GM21619 (cell line): ENCODE measurements at regions not wholly inside any gene's neighbourhood (a gene's known extent, or its start where the extent isn't known, plus 50 kb on each side); places are given as distances from the start of the nearest gene placed in this dataset.
"Not testable (repeated sequence)": the region's sequence is repeated elsewhere in the genome, so short reads cannot be mapped to it uniquely, and the experiment has no call there.

Experiments used
- ATAC-seq: cut with Tn5 transposase; IDR thresholded peaks from one replicate; pipeline ENCODE4 v1.9.1; 2021; ENCODE audit not compliant: unreplicated experiment

DNA sequence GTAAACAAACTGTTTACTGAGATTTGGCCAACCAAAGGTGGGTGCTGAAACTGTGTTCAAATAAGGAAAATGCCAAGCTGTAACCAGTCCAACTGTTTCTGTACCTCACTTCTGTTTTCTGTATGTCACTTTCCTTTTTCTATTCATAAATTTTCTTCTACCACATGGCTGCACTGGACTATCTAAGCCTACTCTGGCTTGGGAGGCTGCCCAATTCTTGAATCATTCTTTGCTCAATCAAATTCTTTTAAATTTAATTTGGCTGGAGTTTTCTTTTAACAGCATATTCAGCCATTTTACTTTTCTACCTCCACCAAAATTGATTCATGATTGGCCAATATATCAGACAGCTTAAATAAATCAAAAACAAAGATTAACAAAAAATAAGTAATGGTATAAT is 1575.5 kb upstream of the SPRY2 start:
- ATAC-seq = no peak

DNA sequence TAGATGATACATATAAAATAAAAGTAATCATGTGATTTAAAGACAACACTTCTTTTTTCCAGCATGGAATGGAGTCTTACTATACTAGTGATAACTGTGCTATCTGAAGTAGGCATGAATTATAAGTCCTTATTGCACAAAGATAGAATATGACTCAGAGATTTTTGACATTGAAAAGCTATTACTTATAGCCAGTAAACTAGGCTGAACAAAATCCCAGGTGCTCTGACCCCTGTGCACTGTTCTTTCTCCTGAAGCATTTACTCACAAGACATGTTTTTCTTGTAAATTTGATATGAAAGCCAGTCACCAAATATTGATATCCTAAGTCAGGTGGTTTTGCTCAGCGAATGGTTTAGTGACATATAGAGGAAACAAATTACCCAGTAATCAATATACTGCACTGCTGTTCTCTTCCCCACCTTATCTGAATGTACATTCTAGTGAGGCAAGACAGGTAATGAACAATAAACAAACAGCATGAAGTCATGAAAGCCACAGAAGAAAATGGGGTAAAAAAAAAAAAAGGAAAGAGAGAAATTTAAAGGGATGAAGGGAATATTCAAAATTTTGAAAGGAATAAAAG is 1567.0 kb upstream of the SPRY2 start:
- no peak for ATAC-seq

DNA sequence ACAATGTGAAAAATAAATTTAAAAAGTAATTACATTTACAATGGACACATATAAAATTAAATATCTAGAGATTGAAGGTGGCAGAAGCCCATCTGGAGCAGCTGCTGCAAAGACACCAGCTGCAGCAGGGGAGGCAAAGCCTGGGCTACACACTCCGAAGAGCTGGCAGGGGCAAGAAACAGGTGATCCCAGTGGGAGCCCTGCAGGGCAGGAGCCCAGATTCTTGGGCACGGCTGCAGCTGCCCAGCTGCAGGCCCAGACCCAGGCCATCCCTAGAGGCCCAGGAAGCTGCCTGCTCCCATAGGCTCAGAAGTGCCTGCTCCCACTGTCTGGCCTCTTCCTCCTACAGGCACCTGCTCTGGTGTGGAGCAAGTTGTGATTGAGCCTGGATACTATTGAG is 1547.9 kb upstream of the SPRY2 start:
- ATAC-seq = no peak

- ATAC-seq = no peak
Measured at GRCh38 chr13:81874681-81875661, 1534.0 kb upstream of the SPRY2 start.

GRCh38 chr13:81874253-81874652 is 1533.3 kb upstream of the SPRY2 start:
- ATAC-seq = no peak

DNA sequence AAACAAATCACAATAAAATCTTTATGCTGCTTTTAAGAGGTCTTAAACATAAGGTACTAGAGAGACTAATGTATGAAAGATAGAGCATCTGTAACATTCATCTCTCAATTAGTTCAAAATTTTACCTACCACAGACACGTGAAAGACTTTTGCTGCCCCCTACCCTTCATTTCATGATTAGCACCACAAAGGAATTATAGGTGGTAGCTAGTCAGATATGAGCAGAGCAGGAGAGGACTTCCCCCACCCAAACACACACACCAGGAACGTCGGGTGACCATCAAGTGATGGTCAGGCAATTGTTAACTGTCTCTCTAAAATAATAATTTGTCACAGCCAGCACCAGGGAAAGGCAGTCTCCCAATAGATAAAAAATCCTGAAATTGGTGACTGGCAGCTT is 1531.7 kb upstream of the SPRY2 start:
- no peak for ATAC-seq

GRCh38 chr13:81871751-81872325 is 1530.9 kb upstream of the SPRY2 start:
- ATAC-seq = not testable (repeated sequence)

- no peak for ATAC-seq
Measured at GRCh38 chr13:81848291-81848690, 1507.4 kb upstream of the SPRY2 start.

GRCh38 chr13:81846771-81847170 is 1505.8 kb upstream of the SPRY2 start:
- no peak for ATAC-seq

GRCh38 chr13:81821259-81821658 is 1480.3 kb upstream of the SPRY2 start:
- no peak for ATAC-seq

- ATAC-seq = no peak
Measured at GRCh38 chr13:81800433-81800832, 1459.5 kb upstream of the SPRY2 start.

- no peak for ATAC-seq
Measured at GRCh38 chr13:81795710-81796109, 1454.8 kb upstream of the SPRY2 start.

DNA sequence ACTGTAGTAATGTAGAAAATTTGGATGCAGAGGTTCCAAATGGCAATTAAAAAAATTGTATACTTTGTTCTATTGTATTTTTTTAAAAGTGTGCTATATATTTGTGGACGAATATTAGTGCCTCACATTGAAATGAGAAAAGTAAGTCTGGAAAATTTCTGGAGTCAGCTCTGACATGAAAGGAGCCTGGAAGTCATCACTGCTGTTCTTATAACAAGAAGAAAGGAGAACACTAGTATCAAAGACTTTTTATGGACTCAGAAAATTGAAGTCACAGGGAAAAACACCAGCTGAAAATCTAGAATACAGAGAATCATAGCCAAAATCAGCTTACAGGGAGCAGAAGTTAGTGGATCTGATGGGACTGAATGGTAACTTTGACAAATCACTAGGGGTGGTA is 1450.7 kb upstream of the SPRY2 start:
- ATAC-seq = no peak

DNA sequence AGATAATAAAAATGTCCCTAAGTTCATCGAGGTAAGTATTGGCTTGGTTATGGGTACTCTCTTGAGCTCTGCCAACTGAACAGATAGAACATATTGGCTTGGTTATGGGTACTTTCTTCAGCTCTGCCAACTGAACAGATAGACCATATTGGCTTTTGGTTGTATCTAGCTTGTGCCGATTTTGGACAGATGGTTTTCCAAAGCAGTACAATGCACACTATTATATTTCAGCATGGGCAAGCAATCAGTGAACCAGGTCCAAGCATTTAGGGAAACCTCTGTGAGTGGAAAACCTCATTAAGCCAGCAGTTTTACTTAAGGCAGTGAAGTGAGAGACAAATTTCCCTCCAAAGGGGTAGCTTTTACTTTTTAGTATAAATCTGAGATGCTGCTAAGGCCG is 1440.5 kb upstream of the SPRY2 start:
- no peak for ATAC-seq

- no peak for ATAC-seq
Measured at GRCh38 chr13:81779876-81780275, 1439.0 kb upstream of the SPRY2 start.

DNA sequence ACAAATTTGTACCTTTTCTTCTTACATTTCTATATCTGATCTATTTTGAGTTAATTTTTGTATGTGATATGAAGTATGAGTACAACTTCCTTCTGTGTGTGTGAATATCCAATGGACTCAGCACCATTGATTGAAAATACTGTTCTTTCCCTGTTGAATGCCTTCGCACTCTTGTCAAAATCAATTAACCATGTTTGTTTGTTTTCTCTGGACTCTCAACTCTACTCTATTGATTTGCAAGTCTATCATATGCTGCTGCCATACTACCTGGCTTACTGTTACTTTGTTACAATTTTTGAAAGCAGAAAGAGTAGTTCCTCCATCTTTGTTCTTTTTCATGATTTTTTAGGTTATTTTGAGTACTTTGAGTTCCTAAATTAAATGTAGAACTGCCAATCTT is 1437.4 kb upstream of the SPRY2 start:
- no peak for ATAC-seq

- ATAC-seq = no peak
Measured at GRCh38 chr13:81773263-81773662, 1432.3 kb upstream of the SPRY2 start.

- ATAC-seq = no peak
Measured at GRCh38 chr13:81771951-81772350, 1431.0 kb upstream of the SPRY2 start.

DNA sequence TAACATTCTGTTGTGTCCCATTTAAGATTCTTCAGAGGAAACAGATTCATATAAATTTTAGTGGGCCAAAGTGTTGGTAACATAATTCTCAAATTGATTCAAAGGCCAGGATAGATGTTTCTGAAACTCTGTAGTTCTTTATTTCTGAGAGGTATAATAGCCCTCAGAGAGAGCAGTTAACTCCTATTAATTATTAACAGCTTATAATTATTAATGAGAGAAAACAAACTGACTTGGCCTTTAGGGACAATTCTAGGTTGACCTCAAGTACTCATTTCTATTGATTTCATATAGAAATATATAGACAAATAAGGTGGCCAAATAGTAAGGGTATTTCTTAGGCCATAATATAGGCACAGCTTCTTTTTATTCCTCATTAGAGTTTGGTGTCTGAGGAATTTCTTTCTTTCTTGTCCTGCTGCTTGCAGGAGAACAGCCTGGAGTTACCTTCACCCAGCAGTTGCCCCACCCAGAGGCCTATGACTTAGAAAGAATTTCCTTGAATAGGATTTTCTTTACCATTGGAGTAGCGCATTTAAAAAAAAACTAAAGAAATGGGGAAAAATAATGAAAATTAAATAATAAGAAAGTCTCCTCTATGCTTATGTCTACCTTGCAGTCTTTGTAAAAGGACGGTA is 1430.1 kb upstream of the SPRY2 start:
- no peak for ATAC-seq

DNA sequence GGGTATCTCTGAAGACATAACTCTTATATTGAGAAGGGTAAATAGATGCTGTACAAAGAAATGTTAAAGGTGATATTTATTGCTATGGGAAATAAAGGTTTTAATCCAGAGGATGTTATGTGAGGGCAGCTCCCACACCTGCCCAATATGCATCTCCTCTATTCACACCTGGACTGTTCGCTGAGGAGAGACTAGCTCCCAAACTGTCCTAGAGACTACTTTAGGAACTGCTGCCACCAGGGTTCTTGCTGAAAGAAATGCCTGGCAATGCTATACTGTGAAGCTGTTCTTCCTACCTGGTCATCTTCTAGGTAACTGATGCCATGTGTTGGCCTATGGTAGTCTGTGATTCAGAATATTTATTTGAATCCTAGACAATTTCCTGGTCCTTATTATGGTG is 1421.5 kb upstream of the SPRY2 start:
- no peak for ATAC-seq

GRCh38 chr13:81760316-81760715 is 1419.4 kb upstream of the SPRY2 start:
- no peak for ATAC-seq
